NT2/D1 (cell line): ENCODE measurements at regions not wholly inside any gene's neighbourhood (a gene's known extent, or its start where the extent isn't known, plus 50 kb on each side); places are given as distances from the start of the nearest gene placed in this dataset.

Source experiments
- SUZ12 ChIP-seq: IDR thresholded peaks from 2 replicates; pipeline ENCODE4 v1.6.1; 2011; ENCODE audit not compliant: insufficient read length, insufficient read depth; ENCODE audit errors: extremely low read depth
- YY1 ChIP-seq: IDR thresholded peaks from 2 replicates; pipeline ENCODE4 v1.6.1; 2011; ENCODE audit not compliant: insufficient read length, insufficient read depth
- ZNF274 ChIP-seq: IDR thresholded peaks from 2 replicates; pipeline ENCODE4 v1.6.1; 2011; ENCODE audit warnings: mild to moderate bottlenecking, low read depth, low read length

DNA sequence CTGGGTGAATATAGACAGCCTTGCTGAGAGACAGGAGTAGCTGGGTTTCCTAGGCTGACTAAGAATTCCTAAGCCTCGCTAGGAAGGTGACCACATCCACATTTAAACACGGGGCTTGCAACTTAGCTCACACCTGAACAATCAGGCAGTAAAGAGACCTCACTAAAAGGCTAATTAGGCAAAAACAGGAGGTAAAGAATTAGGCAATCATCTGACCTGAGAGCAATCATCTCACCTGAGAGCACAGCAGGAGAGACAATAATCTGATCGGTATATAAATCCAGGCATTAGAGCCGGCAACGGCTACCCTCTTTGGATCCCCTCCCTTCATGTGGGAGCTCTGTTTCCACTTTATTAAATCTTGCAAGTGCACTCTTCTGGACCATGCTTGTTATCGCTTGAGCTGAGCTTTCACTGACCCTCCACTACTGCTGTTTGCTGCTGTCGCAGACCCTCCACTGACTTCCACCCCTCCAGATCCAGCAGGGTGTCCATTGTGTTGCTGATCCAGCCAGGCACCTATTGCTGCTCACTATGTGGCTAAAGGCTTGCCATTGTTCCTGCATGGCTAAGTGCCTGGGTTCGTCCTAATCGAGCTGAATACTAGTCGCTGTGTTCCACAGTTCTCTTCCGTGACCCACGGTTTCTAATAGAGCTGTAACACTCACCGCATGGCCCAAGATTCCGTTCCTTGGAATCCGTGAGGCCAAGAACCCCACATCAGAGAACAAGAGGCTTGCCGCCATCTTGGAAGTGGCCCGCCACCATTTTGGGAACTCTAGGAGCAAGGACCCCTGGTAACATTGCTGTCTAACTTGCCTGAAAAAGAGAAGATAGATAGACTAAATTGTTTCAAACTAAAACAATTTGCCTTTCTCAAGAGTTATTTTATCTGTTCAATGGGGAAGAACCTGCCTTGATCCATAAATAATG, 100.7 kb downstream of the TMSB4Y start:
- no peak for TF ChIP-seq SUZ12
- no peak for TF ChIP-seq ZNF274
- TF ChIP-seq YY1 = peak; percentile 47
